Activated CD4-positive, alpha-beta T cell treated with anti-CD3 and anti-CD28 coated beads for 24 hours (primary cell): ENCODE measurements at regions not wholly inside any gene's neighbourhood (a gene's known extent, or its start where the extent isn't known, plus 50 kb on each side); places are given as distances from the start of the nearest gene placed in this dataset.
A peak's percentile ranks its signal among the peaks of the same experiment; 100 is the strongest.

Experiments
- DNase-seq, 2 donors: peaks; one replicate each; pipeline ENCODE4 v3.0.0-alpha.2; 2020; ENCODE audit warnings: low read depth in 2 of 2

GRCh38 chr2:121074293-121074932, 210.6 kb downstream of the TFCP2L1 start:
- no peak for DNase-seq

GRCh38 chr2:121075006-121075551, 209.9 kb downstream of the TFCP2L1 start:
- DNase-seq: peak in 1 of 2 donors; percentile 15

- no peak for DNase-seq
These were observed 209.1 kb downstream of the TFCP2L1 start for GRCh38 chr2:121075641-121076497.

- DNase-seq: no peak
These were observed 208.5 kb downstream of the TFCP2L1 start for GRCh38 chr2:121076498-121076820.

- peak; percentile 51 to 64 for DNase-seq
These were observed 208.0 kb downstream of the TFCP2L1 start for GRCh38 chr2:121076885-121077549.

GRCh38 chr2:121078899-121079298, 206.1 kb downstream of the TFCP2L1 start:
- DNase-seq: no peak

- DNase-seq: peak; percentile 24 to 40
These were observed 204.8 kb downstream of the TFCP2L1 start for GRCh38 chr2:121080013-121080772.

- DNase-seq: no peak
These were observed 203.3 kb downstream of the TFCP2L1 start for GRCh38 chr2:121081701-121082100.

GRCh38 chr2:121082191-121082590, 202.8 kb downstream of the TFCP2L1 start:
- no peak for DNase-seq

- no peak for DNase-seq
These were observed 200.8 kb downstream of the TFCP2L1 start for GRCh38 chr2:121084130-121084680.

- DNase-seq: no peak
These were observed 199.2 kb downstream of the TFCP2L1 start for GRCh38 chr2:121085801-121086200.

GRCh38 chr2:121086450-121086849, 198.6 kb downstream of the TFCP2L1 start:
- no peak for DNase-seq

GRCh38 chr2:121087117-121087516, 197.9 kb downstream of the TFCP2L1 start:
- no peak for DNase-seq

- no peak for DNase-seq
These were observed 196.5 kb downstream of the TFCP2L1 start for GRCh38 chr2:121088251-121089165.

GRCh38 chr2:121089166-121089510, 195.9 kb downstream of the TFCP2L1 start:
- DNase-seq: no peak

GRCh38 chr2:121090088-121090715, 194.8 kb downstream of the TFCP2L1 start:
- DNase-seq: no peak

GRCh38 chr2:121092095-121092494, 192.9 kb downstream of the TFCP2L1 start:
- no peak for DNase-seq

- DNase-seq: no peak
These were observed 191.3 kb downstream of the TFCP2L1 start for GRCh38 chr2:121093692-121094091.

GRCh38 chr2:121094101-121094500, 190.9 kb downstream of the TFCP2L1 start:
- DNase-seq: no peak

GRCh38 chr2:121094845-121095244, 190.2 kb downstream of the TFCP2L1 start:
- DNase-seq: no peak
